ENCODE measurements at regions not wholly inside any gene's neighbourhood (a gene's known extent, or its start where the extent isn't known, plus 50 kb on each side); places are given as distances from the start of the nearest gene placed in this dataset.

DNA sequence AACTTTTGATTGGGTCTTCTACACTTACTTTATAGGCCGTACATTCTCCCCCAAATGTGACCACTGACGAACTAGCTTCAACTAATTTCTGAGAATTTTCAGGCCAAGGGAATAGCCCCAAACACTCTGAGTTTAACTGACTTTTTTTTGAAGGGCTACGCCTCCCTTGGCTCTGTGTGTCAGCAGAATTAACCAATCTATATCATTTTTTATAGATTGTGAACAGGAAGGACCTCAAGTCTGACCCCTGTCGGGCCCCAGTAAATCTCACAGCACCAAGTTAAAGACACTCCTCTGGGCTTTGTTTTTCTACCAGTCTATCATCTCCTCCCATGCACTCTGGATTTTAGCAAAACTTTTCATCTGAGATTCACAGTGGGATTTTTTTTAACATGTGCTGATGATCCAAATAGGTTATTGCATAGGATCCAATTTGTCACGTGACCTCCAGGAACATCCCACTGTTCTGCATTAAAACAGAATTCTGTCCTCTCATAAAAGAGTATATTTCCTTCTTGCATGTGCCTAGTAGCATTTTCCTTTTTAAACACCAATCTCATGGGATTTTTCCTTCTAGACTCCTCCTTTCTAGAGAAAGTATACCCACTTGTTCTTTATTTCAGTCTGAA is 307.1 kb downstream of the OSR1 start:
- H3K27me3 ChIP-seq (ENCODE audit: insufficient read depth, low read depth, low read length): no peaks in the 10 kb centered on the region
- TF ChIP-seq, protein P1, sequence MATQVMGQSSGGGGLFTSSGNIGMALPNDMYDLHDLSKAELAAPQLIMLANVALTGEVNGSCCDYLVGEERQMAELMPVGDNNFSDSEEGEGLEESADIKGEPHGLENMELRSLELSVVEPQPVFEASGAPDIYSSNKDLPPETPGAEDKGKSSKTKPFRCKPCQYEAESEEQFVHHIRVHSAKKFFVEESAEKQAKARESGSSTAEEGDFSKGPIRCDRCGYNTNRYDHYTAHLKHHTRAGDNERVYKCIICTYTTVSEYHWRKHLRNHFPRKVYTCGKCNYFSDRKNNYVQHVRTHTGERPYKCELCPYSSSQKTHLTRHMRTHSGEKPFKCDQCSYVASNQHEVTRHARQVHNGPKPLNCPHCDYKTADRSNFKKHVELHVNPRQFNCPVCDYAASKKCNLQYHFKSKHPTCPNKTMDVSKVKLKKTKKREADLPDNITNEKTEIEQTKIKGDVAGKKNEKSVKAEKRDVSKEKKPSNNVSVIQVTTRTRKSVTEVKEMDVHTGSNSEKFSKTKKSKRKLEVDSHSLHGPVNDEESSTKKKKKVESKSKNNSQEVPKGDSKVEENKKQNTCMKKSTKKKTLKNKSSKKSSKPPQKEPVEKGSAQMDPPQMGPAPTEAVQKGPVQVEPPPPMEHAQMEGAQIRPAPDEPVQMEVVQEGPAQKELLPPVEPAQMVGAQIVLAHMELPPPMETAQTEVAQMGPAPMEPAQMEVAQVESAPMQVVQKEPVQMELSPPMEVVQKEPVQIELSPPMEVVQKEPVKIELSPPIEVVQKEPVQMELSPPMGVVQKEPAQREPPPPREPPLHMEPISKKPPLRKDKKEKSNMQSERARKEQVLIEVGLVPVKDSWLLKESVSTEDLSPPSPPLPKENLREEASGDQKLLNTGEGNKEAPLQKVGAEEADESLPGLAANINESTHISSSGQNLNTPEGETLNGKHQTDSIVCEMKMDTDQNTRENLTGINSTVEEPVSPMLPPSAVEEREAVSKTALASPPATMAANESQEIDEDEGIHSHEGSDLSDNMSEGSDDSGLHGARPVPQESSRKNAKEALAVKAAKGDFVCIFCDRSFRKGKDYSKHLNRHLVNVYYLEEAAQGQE (IDR thresholded peaks at IDR 0.05; ENCODE audit: borderline replicate concordance): no peak
- no peak for TF ChIP-seq TAF1 (IDR thresholded peaks at IDR 0.05; ENCODE audit: low read depth)
- TF ChIP-seq EP300 (conservative IDR thresholded peaks at IDR 0.05; ENCODE audit: poor library complexity, severe bottlenecking): no peak
- no peak for TF ChIP-seq RAD21 (conservative IDR thresholded peaks at IDR 0.05)
- no peak for TF ChIP-seq EZH2 (IDR thresholded peaks at IDR 0.05; ENCODE audit: borderline replicate concordance, insufficient read depth, low read length, poor library complexity, severe bottlenecking)
- no peak for TF ChIP-seq SMC3 (conservative IDR thresholded peaks at IDR 0.05; ENCODE audit: poor library complexity)
- TF ChIP-seq POLR2AphosphoS5 (IDR thresholded peaks at IDR 0.05): no peak
- TF ChIP-seq, protein P2, sequence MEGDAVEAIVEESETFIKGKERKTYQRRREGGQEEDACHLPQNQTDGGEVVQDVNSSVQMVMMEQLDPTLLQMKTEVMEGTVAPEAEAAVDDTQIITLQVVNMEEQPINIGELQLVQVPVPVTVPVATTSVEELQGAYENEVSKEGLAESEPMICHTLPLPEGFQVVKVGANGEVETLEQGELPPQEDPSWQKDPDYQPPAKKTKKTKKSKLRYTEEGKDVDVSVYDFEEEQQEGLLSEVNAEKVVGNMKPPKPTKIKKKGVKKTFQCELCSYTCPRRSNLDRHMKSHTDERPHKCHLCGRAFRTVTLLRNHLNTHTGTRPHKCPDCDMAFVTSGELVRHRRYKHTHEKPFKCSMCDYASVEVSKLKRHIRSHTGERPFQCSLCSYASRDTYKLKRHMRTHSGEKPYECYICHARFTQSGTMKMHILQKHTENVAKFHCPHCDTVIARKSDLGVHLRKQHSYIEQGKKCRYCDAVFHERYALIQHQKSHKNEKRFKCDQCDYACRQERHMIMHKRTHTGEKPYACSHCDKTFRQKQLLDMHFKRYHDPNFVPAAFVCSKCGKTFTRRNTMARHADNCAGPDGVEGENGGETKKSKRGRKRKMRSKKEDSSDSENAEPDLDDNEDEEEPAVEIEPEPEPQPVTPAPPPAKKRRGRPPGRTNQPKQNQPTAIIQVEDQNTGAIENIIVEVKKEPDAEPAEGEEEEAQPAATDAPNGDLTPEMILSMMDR (IDR thresholded peaks at IDR 0.05; ENCODE audit: poor library complexity, severe bottlenecking): no peak
- TF ChIP-seq MXI1 (conservative IDR thresholded peaks at IDR 0.05; ENCODE audit: poor library complexity, severe bottlenecking): no peak

DNA sequence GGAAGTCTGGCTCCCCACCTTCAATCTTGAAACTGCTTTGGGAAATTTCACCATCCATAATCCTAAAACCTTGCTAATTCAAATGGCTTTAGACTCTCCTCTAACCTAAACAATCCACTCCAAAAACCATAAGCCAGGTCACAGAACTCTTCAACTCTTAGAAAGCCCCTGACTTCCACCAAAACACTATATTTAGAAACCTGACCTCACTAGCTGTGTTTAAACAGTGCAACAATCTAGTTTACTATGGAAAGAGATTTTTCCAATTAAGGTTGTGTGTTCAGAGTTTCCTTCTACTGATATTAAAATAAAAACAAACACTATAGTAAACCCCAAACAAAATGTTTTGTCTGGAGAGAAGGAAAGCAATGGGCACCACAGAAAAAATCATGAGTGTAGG is 308.1 kb downstream of the OSR1 start:
- Histone ChIP-seq H2AFZ (ENCODE audit: low read depth, low read length) (no peak overlapping the region), H4K20me1 (ENCODE audit: insufficient read depth) (no peaks in the 10 kb centered on the region), H3K9me3 (ENCODE audit: low read length) (no peaks in the 10 kb centered on the region), H3K27me3 (ENCODE audit: insufficient read depth, low read depth, low read length) (no peaks in the 10 kb centered on the region), H3K79me2 (replicated peaks; ENCODE audit: insufficient read depth, low read length) (no peaks in the 10 kb centered on the region), H3K9ac (ENCODE audit: low read length) (no peak overlapping the region), H3K9me2 (ENCODE audit: insufficient read depth, low read length) (no peaks in the 10 kb centered on the region), H3K36me3 (ENCODE audit: insufficient read depth, low read length) (no peaks in the 10 kb centered on the region), H3K4me3 (ENCODE audit: low read length) (no peak overlapping the region), H3K4me2 (ENCODE audit: low read length) (no peak overlapping the region), H3K27ac (ENCODE audit: low read length) (no peak overlapping the region), H3F3A (ENCODE audit: insufficient read depth, low read length, poor library complexity, severe bottlenecking) (no peaks in the 10 kb centered on the region)
- TF ChIP-seq EP300 (conservative IDR thresholded peaks at IDR 0.05; ENCODE audit: poor library complexity, severe bottlenecking) (no peak), RAD21 (conservative IDR thresholded peaks at IDR 0.05) (no peak), POLR2AphosphoS5 (IDR thresholded peaks at IDR 0.05) (no peak), SMC3 (conservative IDR thresholded peaks at IDR 0.05; ENCODE audit: poor library complexity) (no peak), TAF1 (IDR thresholded peaks at IDR 0.05; ENCODE audit: low read depth) (no peak)
- TF ChIP-seq, protein P2 (IDR thresholded peaks at IDR 0.05; ENCODE audit: poor library complexity, severe bottlenecking): no peak
- TF ChIP-seq, protein P1 (IDR thresholded peaks at IDR 0.05; ENCODE audit: borderline replicate concordance): no peak

More for the DNA sequence above, 307.1 kb downstream of the OSR1 start:
- Histone ChIP-seq H3K79me2 (replicated peaks; ENCODE audit: insufficient read depth, low read length) (no peaks in the 10 kb centered on the region), H3K4me3 (ENCODE audit: low read length) (no peak overlapping the region), H3K9me3 (ENCODE audit: low read length) (no peaks in the 10 kb centered on the region), H3K9me2 (ENCODE audit: insufficient read depth, low read length) (no peaks in the 10 kb centered on the region), H2AFZ (ENCODE audit: low read depth, low read length) (no peak overlapping the region), H4K20me1 (ENCODE audit: insufficient read depth) (no peaks in the 10 kb centered on the region), H3F3A (ENCODE audit: insufficient read depth, low read length, poor library complexity, severe bottlenecking) (no peaks in the 10 kb centered on the region), H3K36me3 (ENCODE audit: insufficient read depth, low read length) (no peaks in the 10 kb centered on the region), H3K27ac (ENCODE audit: low read length) (no peak overlapping the region), H3K9ac (ENCODE audit: low read length) (no peak overlapping the region), H3K4me2 (ENCODE audit: low read length) (no peak overlapping the region)

Data from neural cell (in vitro differentiated cells).